GM12892 (cell line): ENCODE measurements at regions not wholly inside any gene's neighbourhood (a gene's known extent, or its start where the extent isn't known, plus 50 kb on each side); places are given as distances from the start of the nearest gene placed in this dataset.

Experiments
- POLR2A ChIP-seq: IDR thresholded peaks from 2 replicates; pipeline ENCODE4 v1.6.1; 2011; ENCODE audit warnings: low read depth, low read length, control low read depth
- POLR2AphosphoS5 ChIP-seq: IDR thresholded peaks from 2 replicates; pipeline ENCODE4 v1.6.1; 2011; ENCODE audit warnings: low read depth, low read length, control low read depth
- TAF1 ChIP-seq: IDR thresholded peaks from 2 replicates; pipeline ENCODE4 v1.6.1; 2011; ENCODE audit warnings: low read depth, mild to moderate bottlenecking, control low read depth, low read length, borderline replicate concordance

GRCh38 chr2:2527148-2527547 lies 196.1 kb upstream of the MYT1L start:
- TF ChIP-seq POLR2AphosphoS5 = no peak
- TF ChIP-seq POLR2A = no peak
- no peak for TF ChIP-seq TAF1
